Loucy (cell line): ENCODE measurements at regions not wholly inside any gene's neighbourhood (a gene's known extent, or its start where the extent isn't known, plus 50 kb on each side); places are given as distances from the start of the nearest gene placed in this dataset.

ENCODE experiments used
- EZH2phosphoT487 ChIP-seq: fragments of 200-600 bp; IDR thresholded peaks from 2 replicates; pipeline ENCODE4 v1.6.1; 2018; ENCODE audit warnings: antibody characterized with exemption, mild to moderate bottlenecking, moderate library complexity, borderline replicate concordance
- TF ChIP-seq, protein P1 (sequence below): fragments of 200-600 bp; sonication (generic); conservative IDR thresholded peaks from 2 replicates; pipeline ENCODE4 v1.5.1; 2014; ENCODE audit warnings: mild to moderate bottlenecking, antibody characterized with exemption, low read length

GRCh38 chr12:111041091-111041490 is 120.7 kb upstream of the MYL2 start:
- TF ChIP-seq, protein P1, sequence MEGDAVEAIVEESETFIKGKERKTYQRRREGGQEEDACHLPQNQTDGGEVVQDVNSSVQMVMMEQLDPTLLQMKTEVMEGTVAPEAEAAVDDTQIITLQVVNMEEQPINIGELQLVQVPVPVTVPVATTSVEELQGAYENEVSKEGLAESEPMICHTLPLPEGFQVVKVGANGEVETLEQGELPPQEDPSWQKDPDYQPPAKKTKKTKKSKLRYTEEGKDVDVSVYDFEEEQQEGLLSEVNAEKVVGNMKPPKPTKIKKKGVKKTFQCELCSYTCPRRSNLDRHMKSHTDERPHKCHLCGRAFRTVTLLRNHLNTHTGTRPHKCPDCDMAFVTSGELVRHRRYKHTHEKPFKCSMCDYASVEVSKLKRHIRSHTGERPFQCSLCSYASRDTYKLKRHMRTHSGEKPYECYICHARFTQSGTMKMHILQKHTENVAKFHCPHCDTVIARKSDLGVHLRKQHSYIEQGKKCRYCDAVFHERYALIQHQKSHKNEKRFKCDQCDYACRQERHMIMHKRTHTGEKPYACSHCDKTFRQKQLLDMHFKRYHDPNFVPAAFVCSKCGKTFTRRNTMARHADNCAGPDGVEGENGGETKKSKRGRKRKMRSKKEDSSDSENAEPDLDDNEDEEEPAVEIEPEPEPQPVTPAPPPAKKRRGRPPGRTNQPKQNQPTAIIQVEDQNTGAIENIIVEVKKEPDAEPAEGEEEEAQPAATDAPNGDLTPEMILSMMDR: no peak
- TF ChIP-seq EZH2phosphoT487: no peak
